ENCODE measurements at regions not wholly inside any gene's neighbourhood (a gene's known extent, or its start where the extent isn't known, plus 50 kb on each side); places are given as distances from the start of the nearest gene placed in this dataset.
A peak's percentile ranks its signal among the peaks of the same experiment; 100 is the strongest.
"Not testable (repeated sequence)": the region's sequence is repeated elsewhere in the genome, so short reads cannot be mapped to it uniquely, and the experiment has no call there.

DNA sequence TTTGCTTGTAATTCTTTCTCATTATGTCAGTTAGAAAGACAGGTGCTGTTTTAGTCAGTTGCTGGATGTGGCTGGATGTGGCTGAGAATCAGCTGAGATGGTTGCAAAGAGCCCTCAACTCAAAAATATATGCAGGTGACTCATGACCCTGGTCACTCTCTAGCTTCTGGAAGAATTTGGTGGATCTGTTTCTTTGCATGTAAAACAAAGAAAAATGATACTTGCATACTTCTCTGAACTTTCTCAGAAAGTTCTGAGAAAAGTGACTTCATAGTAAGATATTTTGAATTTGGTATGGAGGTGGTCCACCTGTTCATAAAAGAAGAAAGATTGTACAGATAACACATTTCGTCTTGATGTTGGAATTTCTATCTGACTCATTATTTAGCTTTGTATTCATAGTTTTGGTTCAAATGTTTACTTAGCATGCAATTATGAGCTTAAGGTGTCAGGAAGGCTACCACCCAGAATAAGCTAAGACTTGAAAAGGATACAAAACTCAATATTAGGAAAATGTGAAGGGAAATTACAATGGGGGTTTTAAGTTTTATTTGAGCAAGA is 163.2 kb upstream of the OLIG3 start:
- DNase-seq, result peak; percentile 51

DNA sequence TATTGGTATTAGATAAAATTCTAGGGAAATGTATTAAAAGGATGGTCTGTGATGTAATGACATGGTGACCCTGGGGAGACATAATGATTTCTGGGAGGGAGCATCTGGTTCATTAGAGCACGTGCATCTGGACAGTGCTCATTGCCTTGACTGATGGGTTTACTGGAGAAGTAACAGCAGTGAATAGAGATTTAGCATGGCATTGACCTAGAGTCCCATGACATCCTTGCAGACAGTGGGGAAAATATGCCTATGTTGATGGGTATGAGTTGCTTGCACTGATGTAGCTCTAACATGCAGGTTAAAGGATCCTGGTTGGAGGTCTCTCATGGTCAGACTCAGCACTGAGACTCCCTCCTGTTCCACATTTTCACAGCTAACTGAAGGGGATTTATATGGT is 164.1 kb upstream of the OLIG3 start:
- DNase-seq, result no peak

DNA sequence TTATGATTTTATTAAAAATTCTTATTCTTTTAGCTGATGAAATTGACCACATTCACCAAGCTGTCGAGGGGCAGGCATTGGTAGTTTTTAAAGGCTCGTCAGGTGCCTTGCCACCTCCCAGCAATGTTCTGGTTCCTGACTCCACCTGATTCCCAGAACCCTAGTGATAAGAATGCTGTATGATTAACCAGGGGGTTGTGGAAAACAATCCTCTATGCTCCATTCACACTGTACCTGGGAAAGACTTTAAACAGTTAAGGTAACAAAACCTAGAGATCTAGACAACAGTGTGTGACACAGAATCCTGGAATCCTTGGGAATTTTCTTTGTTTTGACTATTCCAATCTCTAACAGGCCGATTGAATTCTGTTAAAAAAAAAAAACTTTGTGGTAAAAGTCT is 165.7 kb upstream of the OLIG3 start:
- DNase-seq, result no peak

DNA sequence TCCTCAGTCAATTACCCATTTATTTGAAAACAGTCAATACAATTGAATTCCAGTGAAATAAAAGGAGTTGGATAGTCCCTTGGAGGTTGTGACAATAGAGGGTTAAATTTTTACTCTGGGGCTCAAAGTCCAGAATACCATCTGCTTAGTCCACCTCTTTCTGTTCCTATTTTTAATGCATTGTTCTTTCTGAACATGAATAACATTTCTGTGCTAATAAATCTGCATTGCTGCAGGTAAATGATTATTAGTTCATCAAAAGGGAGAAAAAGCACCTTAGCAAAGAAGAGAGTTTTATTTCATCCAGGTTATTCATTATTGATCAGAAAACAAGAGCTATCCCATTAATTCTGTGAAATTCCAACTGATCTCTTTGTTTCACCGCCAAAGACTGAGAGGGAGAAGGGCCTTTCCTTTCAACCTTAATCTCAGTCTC is 166.1 kb upstream of the OLIG3 start:
- DNase-seq, result no peak

DNA sequence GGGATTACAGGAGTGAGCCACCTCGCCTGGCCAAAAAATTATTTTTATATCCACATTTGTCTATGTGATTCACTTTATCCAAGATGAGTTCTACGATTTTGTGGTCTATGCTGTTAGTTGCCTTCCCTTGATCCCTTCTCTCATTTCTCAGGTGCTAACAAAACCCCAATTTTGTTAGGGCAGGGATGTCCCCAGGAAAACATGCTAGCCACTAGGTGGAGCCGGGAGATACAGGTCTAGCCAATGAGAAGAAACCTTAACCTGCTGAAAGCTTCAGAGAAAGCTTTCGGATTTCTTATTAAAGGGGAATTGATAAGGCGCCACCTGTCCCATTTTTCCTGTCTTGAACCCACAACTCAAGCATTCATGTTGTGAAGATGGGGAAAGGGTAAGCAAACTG is 167.4 kb upstream of the OLIG3 start:
- peak; percentile 78 for DNase-seq

DNA sequence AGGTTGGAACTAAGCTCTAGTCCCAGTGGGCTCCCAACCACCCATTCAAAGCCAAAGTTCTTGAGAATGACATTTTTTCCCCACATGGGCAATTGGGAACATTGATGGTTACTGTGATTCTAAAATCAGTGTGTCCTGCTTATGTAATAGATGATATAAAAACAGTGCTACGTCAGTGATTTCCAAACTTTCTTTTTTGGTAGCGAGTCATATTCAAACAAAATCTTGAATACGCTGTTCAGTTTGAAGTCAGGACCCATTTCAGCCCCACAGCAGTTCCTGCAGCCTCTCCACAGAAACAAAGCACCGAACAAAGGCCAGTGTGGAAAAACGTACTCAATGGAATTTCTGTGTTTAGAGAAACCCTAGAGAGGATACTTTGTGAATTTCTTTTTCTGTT is 170.0 kb upstream of the OLIG3 start:
- DNase-seq, result no peak

DNA sequence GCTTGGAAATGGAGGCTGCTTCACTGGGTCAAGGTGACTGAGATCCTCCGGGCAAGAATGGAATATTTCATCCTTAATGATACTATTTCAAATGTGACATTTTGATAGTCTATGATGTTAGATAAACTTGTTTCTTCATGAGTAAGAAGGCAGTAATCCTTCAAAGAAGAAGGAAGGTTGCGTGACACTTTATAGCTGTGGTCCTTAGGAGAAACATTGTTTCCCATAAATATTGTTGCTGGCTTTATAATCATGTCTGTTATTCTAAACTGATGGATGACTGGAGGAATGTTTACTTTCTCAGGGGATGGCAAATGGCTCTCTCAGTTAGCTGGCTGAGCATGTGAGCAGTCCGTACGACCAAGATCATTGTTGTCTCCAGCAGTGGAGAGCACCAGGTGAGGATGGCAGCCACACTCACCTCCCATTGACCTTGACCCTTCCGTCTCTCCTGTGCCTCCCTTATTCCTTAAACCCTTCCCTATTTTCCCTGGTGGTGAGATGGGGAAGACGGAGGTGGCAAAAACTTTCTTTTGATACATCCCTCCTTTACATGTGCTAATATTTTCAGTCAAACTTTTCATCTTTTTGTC is 171.2 kb upstream of the OLIG3 start:
- DNase-seq, result no peak

DNA sequence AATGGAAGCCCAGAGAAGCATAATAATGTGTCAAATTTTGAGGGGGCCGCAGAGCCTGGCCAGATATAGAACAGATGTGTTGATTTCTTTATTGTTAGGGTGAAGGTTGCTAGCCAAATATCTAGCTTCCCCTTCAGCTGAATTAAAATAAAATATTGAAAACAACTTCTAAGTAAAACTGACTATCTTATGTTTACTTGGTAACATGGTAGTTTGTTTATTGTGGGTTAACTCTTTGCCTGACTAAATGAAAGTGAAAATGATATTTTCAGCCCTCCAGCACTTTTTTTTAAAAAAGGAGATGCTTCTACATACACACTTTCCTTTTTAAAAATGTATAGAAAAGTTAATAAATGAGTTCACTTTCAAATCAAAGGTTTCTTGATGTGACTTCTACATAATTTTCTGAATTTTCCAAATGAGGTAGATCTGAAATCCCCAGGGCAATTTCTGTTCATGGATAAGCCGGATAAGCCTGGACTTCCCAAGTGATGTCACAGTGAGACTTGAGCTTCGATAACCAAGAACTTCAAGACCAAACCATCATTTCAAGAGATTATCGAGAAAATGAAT is 172.1 kb upstream of the OLIG3 start:
- no peak for DNase-seq

DNA sequence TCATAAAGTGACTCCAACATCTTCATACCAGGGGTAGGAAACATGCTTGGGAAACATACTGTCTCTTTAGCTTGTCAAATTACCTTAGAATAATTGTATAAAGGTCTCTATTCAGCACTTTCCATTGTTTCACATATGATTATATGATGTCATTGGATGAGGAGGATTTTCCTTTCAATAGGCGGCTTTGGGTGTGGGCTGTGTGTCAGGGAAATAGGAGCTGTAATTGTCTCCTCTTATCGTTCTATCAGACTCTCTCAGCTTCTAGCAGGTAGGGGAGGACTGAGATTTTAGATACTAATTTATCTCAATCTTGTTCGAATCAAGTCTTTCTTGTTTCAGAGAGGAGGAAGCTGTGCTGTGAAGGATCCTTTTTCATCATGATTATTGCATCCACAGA is 179.4 kb upstream of the OLIG3 start:
- DNase-seq, result no peak

DNA sequence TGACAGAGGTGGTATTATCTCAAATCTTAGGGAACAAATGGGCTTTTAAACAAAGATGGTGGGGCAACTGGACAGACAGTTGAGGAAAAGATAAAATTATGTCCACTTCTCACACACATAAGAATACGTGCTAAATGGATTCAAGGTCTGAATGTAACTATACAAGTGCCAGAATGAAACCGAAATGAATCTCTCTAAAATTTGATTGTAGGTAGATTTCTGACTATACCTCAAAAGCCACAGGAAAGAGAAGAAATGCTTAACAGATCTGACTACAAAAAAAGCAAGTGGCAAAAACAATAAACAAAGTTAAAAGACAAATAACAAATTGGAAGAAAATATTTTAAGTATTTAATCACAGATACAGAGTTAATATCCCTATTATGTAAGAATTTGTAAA is 182.7 kb upstream of the OLIG3 start:
- no peak for DNase-seq

DNA sequence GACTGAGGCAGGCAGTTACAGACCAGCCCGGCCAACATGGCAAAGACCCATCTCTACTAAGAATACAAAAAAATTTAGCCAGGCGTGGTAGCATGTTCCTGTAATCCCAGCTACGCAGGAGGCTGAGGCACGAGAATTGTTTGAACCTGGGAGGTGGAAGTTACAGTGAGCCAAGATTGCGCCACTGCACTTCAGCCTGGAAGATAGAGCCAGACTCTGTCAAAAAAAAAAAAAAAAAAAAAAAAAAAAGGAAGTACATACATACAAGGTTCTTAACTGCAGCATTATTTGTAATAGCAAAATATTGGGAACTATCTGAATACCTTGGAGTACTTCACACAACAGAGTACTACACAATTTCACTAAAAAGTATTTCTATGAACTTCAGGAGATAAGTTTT is 183.5 kb upstream of the OLIG3 start:
- DNase-seq, result no peak

DNA sequence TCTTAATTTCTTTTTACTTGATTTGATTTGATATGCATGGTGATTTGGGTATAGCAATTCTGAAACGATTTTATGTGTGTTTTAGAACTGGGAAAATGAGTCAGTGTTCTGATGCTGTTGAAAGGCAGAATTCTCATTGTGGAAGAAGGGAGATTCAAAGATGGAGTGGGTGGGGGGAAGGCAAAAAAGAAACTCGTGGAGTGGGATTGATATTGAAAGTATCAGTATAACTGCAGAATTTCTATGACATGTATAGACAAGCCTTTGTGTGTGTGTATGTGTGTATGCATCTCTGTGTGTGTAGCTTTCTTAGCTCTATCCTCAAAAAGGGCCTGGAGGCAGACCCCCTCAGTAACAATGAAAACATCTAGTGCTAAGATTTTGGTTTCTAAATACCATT is 184.3 kb upstream of the OLIG3 start:
- DNase-seq, result no peak

DNA sequence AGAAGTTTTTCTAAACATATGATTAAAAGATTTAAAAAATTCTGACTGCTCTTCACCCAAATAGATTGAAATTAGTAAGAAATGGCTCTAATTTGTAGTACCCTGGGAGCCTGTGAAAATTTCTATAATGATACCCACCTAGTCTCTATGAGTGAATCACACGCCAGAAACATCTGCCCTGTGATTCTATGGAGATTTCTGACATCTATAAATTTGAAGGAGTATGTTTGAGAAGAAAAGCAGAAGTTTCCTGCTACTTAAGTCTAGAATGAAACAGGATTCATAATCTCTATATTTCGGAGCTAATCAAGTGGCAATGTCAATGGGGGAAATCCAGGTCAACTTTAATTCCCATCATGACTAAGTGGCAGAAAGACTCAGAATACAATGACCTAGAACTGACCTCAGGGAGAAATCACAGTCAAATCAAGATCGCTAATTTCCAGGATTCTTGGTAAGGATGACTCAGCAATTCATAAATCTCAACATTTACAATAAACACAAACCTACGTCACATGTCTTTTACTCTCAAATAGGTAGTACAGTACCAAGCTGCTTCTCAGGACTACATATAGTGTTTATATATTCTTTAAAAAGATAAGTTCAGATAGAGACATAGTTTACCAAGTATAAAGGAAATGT is 186.2 kb upstream of the TNFAIP3 start:
- DNase-seq, result no peak

DNA sequence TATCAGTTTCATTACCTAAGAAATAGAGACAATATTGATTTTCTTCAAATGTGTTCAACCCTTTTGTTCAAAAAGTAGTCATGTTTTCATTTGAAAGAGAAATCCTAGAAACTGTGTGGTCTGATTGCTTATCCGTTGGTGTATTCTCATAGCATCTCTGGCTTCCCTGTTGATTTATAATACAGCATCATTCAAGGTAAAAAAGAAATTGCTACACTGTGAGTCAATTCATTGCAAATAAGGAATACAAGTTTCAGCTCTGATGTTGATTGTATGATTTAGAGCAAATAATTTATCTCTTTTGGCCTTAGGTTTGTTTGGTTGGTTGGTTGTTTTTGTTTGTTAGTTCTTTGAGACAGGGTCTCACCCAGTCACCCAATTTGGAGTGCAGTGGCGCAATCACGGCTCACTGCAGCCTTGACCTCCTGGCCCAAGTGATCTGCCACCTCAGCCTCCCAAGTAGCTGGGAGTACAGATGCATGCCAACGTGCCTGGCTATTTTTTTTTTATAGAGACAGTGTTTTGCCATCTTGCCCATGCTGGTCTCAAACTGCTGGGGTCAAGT is 185.5 kb upstream of the TNFAIP3 start:
- no peak for DNase-seq

DNA sequence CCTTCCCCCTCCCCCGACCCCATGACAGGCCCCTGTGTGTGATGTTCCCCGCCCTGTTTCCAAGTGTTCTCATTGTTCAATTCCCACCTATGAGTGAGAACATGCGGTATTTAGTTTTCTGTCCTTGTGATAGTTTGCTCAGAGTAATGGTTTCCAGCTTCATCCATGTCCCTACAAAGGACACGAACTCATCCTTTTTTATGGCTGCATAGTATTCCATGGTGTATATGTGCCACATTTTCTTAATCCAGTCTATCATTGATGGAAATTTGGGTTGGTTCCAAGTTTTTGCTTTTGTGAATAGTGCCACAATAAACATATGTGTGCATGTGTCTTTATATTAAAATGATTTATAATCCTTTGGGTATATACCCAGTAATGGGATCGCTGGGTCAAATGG is 184.4 kb upstream of the TNFAIP3 start:
- not testable (repeated sequence) for DNase-seq

DNA sequence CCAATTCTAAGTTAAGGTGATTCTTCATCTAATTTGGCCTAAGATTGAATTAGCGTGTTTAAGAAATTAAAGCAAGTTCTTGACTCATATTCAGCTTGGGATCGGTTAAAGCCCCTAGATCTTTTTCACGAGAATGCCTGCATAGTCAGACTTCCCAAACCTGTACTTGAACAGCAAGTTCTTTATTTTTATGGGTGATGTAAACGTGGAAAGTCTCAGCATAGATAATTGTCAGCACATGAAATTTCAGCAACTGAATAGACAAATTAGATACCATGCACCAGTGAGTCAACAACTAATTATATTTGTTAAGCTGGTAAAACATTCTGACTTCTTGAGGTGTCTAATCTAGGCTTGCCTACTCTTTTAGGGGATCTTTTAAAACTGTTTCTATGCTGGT is 183.1 kb upstream of the TNFAIP3 start:
- DNase-seq, result no peak

DNA sequence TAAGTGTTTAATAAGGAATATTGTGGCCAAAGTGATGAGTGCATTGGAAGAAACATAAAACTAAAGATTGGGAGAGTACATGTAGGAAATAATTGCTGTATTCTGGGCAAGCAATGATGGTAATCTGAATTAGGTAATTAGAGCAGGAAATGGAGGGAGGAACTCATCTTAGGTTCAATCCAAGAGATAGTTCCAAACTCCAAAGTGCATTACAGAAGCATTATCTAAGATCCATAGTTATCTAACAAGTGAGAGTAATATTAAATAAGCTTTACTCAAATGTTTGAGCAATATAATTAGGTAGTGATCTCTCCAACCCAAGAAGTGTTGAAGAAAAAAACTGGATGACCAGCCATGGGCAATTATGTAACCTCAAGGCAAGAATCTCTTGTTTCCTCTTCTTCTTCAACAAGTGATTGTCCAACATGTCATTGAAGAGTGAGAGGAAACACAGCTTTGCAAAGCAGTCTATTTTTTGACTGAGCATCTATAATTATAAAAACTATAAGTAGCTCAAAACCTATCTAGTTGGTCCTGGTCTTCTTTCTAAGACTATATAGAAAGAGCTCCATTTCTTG is 181.2 kb upstream of the TNFAIP3 start:
- no peak for DNase-seq

DNA sequence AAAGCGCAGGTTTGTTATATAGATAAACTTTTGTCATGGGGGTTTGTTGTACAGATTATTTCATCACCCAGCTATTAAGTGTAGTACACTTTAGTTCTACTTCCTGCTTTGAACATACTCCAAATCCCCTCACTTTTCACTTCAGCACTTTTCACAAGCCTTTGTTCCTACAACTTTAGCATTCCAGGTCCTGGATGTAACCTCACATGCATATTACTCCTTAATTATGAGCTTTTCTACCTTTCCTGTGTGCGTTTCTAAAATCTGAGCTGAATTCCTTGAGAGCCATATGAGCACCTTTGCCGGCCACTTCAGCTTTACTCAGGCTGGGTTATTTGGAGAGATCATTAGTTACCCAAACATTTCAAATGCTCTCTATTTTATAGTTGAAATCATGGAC is 179.2 kb upstream of the TNFAIP3 start:
- DNase-seq, result no peak

DNA sequence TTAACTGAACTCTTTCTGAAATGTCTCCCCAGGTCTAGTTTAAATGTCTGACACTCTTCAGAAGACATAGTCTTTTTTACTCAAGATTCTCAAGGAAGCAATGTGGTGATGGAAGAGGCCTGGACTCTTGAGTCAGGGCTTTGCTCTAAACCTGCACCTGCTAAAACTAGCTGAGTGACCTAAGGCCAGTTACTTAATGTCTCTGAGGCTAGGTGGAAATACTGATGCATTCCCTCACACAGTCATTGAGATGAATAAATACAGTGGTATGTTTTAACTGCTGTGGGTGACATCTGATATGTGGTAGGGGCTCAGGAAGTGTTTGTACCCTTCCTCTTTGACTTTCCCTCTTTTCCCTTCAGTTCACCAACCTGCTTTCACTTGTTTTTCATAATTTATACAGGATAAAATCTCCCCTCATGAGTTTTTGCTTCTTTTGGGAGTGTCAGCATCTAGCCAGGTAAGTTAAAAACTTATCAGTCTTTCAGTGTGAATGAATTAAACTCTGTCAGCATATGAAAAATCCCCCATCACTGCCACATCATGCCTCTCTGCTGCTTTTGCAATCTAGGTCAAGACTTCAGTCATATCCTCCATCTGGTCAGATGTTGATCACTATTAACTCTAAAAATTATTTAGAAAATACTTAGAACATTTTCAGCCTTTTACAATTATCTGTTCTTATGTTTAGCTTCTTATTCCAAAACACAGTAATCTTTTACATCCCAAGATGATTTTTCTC is 178.7 kb upstream of the TNFAIP3 start:
- DNase-seq, result no peak

DNA sequence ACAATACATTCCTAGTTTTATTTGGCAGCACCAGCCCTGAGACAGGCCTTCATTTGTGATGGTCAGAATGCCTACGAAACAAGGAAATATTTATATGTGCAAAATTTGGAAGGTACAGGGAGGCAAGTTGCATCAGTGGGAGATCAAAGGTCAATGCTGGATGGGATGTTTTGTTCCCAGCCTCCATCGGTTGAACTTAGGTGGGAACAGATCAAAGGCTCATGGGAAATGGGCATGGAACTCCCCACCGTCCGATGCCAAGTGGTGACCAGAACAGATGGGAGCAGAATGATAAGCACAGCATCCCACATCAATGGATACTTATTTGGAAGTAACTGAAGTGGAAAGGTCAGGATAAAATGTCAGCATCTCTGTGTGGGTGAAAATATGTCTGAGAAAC is 177.7 kb upstream of the TNFAIP3 start:
- DNase-seq, result no peak

DNA sequence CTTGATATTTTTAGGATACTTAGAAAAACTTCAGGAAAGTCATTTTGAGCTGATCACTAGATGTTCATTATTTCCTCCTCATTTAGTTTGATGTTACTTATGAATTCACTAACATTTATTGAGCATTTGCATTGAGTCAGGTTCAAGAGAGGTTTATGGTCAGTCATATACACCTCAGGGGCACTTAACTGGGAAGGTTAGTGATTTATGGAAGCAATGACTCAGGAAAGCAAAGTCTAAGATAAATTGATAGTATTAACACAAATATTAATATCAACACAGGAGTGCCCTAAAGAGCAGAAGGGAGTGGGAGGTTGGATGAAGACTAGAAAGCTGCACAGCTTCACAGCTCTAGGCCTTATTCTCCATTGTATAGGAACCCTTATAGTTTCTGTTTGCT is 177.0 kb upstream of the TNFAIP3 start:
- no peak for DNase-seq

DNA sequence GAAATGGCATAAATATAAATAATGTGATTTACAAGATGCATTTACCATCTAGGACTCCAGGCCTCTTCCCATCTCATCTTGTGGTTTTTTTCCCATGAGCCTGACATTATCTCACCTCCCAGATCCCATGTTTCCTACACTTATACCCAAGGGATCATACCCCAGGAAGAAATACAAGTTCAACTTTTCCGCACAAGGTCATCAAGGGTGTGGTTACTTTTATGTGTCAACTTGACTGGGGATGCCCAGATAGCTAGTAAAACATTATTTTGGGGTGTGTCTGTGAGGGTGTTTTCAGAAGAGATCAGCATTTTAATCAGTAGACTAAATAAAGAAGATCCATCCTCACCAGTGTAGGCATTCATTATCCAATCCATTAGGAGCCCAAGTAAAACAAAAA is 176.3 kb upstream of the TNFAIP3 start:
- no peak for DNase-seq

DNA sequence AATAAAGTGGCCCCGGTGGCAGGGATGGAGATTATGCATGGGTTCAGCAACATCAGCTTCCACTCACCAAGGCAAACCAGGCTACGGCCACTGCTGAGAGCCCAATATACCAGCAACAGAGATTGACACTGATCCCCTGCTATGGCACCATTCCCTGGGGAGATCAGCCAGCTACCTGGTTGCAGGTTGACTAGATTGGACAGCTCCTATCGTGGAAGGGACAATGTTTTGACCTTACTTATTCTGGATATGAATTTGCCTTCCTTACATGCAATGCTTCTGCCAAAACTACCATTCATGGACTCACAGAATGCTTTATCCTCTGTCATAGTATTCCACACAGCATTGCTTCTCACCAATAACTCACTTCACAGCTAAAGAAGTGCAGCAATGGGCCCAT is 174.8 kb upstream of the TNFAIP3 start:
- DNase-seq, result no peak

Data from stimulated activated CD8-positive, alpha-beta memory T cell treated with anti-CD3 and anti-CD28 coated beads, Interleukin-4, amount 100 ng/mL, for 48 hours (primary cell).